Kidney tubule cell (primary cell): ENCODE measurements at regions not wholly inside any gene's neighbourhood (a gene's known extent, or its start where the extent isn't known, plus 50 kb on each side); places are given as distances from the start of the nearest gene placed in this dataset.

ENCODE experiments used
- DNase-seq: peaks from one replicate; pipeline ENCODE4 v3.0.0-alpha.2; 2018; ENCODE audit warnings: low spot score

DNA sequence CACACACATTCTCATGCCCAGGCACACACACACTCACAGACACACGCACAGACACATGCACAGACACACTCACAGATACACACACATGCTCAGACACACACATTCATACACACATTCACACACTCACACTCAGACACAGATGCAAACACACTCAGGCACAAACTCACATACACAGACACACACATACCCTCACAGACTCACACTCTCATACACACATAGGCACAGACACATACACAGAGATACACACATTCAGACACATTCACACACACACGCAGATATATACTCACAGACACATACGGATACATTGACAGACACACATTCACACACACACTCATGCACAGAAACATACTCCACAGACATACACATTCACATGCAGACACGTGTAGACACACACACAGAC lies 89.6 kb downstream of the RBFOX3 start:
- DNase-seq: no peak

DNA sequence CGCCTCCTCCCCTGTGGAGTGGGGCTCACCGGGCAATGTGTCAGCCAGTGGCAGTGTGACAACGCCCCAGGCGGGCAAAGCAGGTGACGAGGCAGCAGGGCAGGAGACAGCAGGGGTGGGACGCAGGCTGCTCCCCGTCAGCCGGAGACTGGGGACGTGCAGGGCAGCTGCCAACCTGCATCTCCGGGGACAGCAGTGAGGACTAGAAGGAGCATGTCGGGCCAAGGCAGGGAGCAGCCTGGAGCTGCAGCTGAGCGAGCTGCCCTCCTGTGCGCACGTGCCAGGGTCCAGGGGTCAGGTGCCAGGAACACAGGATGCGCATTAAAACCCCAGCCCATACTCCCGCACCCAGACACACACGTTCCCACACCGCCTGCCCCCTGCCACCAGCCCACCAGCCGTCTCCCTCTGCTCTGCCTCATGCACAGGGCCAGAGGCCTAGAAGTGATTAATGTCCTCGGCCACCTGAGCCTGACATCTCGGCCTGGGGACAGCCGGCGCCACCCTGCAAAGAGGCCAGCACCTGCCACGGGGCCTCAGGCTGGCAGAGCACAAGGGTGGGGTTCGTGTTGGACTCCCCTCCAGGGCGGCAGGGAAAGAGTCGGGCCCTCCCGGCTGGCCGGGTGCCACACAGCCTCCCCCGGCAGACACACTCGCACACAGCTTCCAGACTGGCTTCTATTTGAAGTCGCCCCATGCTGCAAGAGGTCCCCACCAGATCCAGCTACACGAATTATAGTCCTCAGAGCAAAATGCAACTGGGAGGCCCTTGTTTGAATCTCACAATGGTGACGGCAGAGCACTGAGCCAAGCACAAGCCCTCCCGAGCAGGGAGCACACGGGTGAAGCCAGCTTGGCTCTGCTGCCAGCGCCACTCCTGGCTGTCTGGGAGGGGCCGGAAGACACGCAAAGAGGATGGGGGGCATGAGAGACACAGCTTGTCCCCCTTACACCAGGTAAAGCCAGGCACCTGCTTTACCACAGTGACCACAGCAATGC lies 90.4 kb downstream of the RBFOX3 start:
- DNase-seq: no peak

DNA sequence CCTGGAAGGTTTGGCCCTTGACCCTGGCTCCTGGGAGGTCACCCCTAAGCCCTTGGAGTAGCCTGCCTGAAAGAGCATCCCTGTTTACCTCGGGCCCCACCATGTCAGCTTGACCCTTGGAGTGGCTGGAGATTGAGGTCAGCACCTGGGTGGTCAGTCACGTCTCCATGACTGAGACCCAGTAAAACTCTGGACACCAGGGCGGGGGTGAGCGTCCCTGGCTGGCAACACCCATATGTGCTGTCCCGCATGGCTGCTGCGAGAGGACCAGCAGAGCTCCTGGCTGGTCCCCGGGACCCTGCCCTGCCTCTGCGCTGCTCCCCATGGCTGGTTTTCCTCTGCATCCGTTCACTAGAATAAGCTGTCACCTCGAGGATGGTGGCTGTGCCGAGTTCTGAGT lies 91.2 kb downstream of the RBFOX3 start:
- no peak for DNase-seq

DNA sequence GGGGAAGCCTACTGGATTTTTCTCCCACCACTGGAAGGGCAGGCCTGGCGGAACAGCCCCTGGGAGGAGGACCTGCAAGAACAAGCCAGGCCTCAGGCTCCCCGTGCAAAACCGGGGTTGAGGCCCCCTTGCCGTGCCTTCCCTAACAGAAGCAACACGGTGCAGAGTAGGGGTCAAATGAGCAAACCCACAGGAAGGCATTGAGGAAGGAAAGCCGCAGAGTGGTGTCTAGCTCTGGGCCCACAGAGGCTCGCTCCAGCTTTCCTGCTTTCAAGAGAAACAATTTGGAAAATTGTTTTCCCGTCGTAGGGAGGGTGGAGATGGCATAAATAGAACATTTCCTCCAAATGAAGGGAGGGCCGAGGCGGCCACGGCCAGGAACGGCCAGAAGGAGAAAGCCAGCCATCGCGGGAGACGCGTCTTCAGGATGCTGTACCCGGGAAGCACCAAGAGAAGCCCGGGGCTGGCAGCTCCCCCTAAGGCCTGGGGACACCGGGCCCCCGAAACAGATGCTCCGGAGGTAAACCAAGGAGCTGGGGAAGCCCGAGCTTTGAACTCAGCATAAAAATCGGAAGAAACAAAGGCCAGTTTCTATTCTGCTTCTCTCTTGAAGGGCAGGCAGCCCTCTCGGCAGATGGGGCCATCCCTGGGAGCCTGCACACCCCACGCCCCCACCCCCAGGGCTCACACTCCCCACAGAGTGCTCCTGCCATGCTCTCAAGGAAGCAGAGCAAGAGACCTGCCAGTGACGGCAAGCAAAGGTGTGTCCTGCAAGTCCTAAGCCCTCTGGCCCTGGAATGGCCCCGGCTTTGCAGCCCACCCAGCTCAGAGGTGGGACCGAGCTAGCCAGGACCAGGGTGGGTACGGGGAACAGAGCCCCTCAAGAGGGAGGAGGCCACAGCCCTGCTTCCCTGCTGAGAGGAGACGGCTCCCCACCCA lies 92.0 kb downstream of the RBFOX3 start:
- no peak for DNase-seq

DNA sequence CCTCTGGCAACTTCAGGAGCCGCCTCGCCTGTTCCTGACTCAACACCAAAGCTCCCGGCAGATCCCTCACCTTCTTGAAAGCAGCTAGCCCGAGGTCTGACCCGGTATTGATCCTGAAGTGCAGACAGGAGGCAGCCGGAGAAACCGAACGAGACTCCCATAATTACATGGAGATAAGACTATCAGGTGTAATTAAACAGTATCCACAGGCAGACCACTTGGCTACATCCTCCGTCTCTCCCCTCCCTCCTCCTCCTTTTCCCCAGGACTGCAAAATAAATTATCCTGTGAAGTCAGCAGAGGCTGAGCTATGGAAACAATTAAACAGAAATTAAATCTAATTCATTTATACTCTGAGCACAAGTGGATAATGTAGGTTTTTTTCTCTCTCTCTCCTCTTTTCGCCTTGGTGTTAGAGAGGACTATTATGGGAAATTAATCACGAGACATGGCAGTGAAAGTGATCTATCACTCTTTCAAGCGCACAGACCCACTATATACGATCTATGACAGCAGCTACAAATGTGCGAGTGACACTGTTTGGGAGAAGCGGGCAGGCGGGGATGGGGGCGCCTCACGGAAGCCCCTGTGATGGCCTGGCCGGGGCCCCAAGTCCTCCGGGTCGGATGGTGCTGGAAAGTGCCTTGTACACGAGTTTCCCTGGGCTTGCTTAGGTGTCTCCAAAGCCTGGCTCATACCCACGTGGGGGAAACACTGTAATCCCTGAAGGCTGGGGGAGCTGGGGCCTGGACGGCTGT lies 92.8 kb downstream of the RBFOX3 start:
- DNase-seq: no peak

DNA sequence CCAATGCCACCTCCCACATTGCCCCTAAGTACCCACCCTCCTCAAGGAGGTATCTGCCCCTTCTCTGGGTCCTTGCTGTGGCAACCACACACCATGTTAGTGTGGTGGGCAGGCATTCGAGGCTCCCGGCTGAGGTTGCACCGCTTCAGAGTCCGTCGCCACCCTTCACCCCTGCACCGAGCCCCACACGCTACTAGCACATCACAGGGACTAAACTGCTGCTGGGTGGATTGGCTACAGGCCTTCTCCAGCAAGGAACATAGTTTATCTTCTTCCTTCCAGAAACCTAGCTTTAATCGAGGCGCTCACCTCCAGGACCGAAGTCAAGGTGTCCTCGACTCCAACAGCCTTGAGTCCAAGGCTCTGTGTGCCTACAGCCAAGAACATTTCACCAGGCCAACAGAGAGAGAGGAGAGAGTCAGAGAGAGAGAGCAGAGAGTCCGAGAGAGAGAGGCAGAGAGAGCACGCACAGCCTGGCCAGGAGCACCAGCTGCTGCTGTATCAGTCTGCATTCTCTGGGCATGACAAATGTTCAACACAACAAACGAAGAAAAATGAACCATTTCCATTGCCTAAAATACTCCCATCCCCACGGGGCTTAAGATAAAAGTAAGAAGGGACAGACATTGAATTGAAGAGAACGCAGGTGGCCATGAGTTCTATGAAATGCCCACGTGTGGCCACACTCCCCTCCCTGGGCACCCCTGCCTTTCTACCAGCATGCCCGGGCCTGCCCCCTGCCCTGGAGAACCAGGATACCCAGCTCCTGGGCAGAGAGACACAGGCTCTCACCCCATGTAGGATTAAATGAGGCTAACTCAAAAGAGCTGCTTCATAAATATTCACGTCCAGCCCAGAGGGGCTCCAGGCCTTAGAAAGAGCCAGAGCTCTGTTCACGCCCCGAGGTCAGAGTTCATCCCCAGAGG lies 94.9 kb downstream of the RBFOX3 start:
- no peak for DNase-seq

DNA sequence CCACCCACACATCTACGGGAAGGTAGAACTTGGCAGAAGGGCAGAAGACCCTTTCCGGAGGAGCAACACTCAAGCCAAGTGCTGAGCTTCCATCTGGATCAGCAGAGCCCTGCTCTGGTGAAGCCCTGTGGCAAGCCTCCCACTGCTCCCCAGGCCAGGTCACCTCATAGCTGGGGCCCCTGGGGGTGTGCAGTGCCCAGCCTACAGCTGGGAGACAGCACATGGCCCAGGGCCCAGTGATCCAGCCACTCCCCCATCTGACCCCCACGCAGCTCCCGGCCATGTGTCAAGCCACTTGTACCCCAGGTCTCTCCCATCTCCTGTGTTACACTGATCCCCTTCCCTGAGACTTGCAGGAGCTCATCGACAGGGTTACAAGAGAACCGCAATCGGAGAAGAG lies 95.7 kb downstream of the RBFOX3 start:
- DNase-seq: no peak

- DNase-seq: no peak
These were observed 96.9 kb downstream of the RBFOX3 start for GRCh38 chr17:79513820-79514535.

GRCh38 chr17:79513206-79513605 lies 97.6 kb downstream of the RBFOX3 start:
- DNase-seq: no peak

DNA sequence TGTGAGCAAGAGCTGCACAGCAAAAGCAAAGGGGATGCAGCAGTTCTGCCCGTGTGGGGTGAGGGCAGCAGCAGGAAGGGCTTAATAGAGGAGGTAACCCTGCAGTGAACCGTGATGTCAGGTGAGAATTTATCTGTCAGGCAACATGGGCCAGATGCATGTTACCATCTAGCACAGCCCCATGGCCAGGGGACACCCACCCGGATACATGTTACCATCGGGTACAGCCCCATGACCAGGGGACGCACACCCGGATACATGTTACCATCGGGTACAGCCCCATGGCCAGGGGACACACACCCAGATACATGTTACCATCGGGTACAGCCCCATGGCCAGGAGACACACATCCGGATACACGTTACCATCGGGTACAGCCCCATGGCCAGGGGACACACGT lies 99.4 kb downstream of the RBFOX3 start:
- no peak for DNase-seq

DNA sequence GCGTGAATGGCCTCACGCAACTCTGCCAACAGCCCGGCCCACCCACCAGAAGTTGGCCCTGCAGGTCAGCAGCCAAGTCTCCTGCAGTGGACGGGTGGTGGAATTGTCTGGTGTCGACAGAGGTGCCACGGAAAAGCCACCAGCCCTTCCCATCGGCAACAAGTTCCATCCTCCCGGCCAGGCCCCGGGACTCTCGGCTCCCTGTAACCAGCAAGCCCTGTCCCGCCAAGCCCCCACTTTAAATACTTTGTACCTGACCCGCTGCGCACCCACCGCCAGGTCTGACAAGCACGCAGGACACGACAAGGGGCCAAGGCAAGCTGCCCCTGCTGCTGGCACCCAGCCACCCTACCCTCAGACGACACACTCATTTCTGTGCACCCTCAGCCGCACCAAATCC lies 100.8 kb downstream of the RBFOX3 start:
- no peak for DNase-seq

GRCh38 chr17:79509490-79509889 lies 101.4 kb downstream of the RBFOX3 start:
- no peak for DNase-seq

DNA sequence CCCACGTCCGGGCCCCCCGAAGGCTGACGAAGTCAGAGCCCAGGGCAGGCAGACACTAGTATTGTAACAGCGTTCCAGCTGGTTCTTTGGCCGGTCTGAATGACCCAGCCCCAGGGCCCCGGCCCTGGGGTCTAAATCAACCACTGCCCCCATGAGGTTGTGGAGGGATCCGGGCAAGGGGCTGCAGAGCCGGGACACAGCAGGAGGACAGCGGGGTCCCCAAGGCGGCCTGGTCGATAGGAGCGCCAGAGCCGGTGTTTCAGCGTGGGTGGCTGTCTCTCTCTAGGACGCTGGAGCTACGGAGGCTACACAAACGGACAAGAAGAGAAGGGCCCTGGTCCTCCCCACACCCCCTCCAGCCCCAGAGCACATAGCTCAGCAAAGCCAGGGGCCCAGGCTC lies 101.8 kb downstream of the RBFOX3 start:
- no peak for DNase-seq

- DNase-seq: no peak
These were observed 102.5 kb downstream of the RBFOX3 start for GRCh38 chr17:79508291-79508716.

DNA sequence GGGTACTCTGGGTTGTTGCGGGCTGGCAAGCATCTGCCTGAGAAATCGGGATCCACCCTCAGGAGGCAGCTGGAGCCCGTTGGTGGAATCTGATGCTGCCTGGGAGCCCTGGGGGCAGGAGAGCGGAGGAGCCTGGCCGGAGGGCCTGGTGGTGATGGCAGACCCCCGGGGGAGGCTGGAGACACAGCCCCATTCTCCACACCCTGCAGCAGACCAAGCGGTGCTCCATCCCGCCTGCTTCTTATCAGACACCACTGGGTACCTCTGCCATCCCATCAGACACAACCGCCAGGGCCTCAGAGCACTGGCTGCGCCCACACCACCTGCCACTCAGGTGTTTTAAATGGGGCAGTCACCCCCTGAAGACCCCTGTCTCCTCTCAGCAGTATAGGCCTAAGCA lies 103.9 kb downstream of the RBFOX3 start:
- no peak for DNase-seq

DNA sequence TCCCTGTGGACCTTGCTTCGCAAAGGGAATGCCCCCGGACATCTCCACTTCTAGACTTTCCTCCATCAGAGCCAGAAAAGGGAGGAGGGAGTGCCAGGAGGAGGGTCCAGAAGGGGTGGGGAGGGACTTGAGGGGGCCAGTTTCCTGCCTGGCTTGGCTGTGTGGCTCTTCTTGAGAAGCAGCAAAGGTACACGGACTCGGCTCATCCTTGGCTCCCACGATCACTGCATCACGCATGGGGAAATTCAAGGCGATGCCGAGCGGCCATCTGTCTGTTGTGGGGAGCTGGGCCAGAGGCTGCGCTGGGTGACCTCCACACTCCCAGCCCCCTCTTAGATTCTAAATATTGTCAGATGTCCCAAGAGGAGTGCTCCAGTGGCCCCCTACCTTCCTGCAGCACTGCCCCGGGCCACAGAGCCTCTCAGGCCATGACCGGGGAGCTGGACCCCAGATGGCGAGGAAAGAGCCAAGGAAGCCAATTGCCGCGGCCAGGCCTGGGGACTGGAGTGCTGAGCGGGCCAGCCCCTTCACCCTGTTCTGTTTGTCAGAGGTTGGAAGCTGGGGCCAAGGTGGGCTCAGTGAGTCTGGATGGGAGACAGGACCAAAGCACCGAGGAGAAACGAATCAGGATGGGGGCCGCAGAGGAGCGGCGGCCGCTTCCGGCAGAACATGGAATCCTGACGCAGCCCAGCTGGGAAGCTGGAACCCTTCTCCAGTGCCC lies 104.5 kb downstream of the RBFOX3 start:
- no peak for DNase-seq

GRCh38 chr17:79505199-79505598 lies 105.7 kb downstream of the RBFOX3 start:
- DNase-seq: no peak

DNA sequence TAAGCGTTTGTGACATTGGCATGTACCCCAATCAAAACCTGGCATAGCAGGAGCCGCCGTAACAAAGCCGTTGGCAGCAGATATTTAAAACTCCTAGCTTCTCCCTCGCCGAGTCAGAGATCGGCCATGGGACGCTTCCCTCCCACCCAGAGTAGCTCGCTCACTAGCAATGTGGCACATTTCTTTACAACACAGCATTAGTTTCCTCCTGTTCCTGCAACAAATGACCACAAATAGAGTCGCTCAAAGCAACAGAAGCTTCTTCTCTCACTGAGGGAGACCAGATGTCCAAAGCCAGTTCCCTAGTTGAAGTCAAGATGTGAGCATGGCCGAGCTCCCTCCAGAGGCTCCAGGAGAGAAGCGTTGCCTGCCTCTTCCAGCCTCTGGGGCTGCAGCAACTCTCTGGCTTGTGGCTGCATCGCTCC lies 106.7 kb downstream of the RBFOX3 start:
- DNase-seq: no peak

GRCh38 chr17:79503126-79503839 lies 107.6 kb downstream of the RBFOX3 start:
- DNase-seq: no peak
